Prostate gland (tissue), 2 donors: ENCODE measurements at regions not wholly inside any gene's neighbourhood (a gene's known extent, or its start where the extent isn't known, plus 50 kb on each side); places are given as distances from the start of the nearest gene placed in this dataset.

ENCODE experiments used
- POLR2A ChIP-seq: fragments of 450-650 bp; IDR thresholded peaks from one replicate; pipeline ENCODE4 v1.6.1; 2016; ENCODE audit warnings: antibody characterized with exemption, mild to moderate bottlenecking
- POLR2AphosphoS5 ChIP-seq: sonication (generic); formaldehyde crosslinking; IDR thresholded peaks from one replicate; pipeline ENCODE4 v1.6.1; 2017; ENCODE audit warnings: antibody characterized with exemption
- TF ChIP-seq, protein P1 (sequence below), 4 experiments: fragments of 200-600 bp in 2 of 4; fragments of 450-650 bp in 2 of 4; sonication (generic) in 2 of 4; IDR thresholded peaks; 1 replicate in 3 of 4; 2 replicates in 1 of 4; pipeline ENCODE4 v1.5.1; 2016 to 2019; ENCODE audit warnings: antibody characterized with exemption in 4 of 4, mild to moderate bottlenecking in 2 of 4, moderate library complexity in 2 of 4

DNA sequence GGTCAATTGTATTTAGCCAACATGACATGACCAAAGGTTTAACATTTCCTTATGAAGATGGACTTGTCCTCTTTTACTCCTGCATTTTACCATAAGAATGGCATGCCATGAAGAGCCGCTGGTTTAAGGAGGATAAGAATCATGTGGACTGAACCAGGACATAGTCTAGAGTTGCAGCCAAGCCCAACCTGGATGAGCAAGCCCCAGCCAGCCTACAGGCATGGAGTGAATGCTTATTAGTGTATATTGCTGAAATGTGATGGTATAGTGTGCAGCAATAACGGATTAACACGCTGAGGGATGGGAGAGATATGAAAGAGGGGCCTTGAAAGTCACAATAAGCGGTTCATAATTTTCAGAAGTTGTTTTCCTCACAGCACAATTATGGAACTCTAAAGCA lies 523.2 kb downstream of the NTRK2 start:
- TF ChIP-seq POLR2AphosphoS5 (no peak), POLR2A (no peak)
- TF ChIP-seq, protein P1, sequence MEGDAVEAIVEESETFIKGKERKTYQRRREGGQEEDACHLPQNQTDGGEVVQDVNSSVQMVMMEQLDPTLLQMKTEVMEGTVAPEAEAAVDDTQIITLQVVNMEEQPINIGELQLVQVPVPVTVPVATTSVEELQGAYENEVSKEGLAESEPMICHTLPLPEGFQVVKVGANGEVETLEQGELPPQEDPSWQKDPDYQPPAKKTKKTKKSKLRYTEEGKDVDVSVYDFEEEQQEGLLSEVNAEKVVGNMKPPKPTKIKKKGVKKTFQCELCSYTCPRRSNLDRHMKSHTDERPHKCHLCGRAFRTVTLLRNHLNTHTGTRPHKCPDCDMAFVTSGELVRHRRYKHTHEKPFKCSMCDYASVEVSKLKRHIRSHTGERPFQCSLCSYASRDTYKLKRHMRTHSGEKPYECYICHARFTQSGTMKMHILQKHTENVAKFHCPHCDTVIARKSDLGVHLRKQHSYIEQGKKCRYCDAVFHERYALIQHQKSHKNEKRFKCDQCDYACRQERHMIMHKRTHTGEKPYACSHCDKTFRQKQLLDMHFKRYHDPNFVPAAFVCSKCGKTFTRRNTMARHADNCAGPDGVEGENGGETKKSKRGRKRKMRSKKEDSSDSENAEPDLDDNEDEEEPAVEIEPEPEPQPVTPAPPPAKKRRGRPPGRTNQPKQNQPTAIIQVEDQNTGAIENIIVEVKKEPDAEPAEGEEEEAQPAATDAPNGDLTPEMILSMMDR (IDR thresholded peaks at IDR 0.05), result no peak
